GM21619 (cell line): ENCODE measurements at regions not wholly inside any gene's neighbourhood (a gene's known extent, or its start where the extent isn't known, plus 50 kb on each side); places are given as distances from the start of the nearest gene placed in this dataset.
A peak's percentile ranks its signal among the peaks of the same experiment; 100 is the strongest.

Experiments used
- ATAC-seq: cut with Tn5 transposase; IDR thresholded peaks from one replicate; pipeline ENCODE4 v1.9.1; 2021; ENCODE audit not compliant: unreplicated experiment

DNA sequence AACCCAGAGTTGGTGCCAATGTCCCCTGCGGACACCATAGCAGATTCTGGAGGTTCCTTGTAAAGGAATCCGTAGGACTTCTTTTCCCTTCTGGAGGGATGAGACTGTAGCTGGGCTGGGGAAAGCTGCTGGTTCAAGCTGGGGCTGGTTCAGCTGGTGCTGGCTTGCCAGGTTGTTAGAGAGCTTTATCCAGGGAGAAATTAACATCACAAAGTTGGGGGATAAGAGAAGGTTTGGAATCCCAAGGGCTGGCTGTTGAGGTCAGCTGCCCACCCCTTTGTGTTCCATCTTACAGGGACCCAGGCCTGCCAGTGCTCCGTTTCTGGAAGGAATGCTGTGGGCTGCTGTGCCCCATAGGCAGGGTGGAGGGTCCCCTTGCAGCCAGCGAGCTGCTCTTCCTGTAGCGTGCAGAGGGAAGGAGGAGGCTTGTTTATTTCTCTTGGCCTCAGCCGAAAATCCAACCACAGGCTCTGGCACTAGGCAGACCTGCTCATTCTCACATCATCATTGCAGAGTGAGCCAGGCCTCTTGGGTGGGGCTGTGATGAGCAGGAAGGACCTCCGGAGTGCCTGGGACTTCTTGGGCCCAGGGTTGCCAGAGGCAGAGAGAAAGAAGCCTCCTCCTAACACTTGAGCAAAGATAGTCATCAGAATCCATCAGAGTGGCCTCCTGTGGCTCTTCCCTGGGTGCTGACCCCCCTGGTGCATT, 251.1 kb downstream of the SEC14L1 start:
- ATAC-seq: no peak

DNA sequence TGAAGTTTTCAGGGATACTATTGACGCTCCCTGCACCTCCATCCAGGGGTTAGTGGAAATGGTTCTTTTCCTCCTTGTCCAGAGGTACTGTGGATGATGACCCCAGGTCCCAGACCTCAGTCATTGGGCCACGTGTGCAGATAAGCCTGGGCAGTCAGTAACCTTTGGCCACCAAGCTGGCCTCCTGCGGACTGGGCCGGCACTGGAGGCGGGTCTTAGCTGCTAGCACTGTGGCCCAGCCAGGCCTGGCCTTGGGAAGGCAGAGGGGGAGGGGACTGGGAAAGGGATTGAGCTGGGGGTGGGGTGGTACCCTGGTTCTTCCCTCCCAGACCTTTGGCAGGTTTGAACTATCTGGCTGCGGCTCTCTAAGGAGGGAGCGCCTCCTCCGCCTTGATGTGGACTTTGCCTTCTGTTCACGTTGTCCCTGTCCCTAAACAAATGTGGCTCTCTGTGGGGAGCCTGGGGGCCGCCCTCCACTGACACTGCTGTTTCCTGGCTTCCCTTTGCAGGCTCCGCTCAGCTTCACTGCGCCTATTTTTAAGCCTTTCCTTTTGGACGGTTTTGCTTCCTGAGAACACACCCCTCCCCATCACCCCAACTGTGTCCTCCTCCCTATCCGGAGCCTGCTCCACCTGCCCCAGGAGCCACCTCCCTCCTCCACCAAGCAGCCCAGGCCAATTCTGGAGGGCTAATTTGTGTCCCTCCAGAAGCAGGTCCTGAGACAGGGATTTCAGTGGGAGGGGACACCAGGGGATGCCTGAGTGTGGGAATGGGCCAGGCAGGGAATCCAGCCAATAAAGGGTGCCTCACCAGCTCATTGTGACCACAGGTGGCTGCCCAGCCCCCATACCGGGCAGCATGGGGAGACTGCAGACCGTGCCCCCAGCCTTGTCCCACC, 251.9 kb downstream of the SEC14L1 start:
- ATAC-seq: no peak

DNA sequence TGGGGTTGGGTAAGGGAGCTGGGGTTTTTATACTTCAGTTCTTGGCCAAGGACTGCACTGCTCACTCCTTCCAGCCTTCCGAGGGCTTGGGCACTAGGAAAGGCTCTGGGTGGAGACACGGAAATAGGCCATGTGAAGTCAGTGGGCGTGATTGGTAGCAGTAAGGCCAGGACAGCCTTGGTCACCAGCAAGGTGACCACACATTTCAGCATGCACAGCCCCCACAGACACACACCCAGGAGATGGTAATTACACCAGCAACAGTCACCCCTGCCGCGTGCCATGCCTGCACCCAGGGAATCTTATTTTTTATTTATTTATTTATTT, 252.5 kb downstream of the SEC14L1 start:
- ATAC-seq: no peak

DNA sequence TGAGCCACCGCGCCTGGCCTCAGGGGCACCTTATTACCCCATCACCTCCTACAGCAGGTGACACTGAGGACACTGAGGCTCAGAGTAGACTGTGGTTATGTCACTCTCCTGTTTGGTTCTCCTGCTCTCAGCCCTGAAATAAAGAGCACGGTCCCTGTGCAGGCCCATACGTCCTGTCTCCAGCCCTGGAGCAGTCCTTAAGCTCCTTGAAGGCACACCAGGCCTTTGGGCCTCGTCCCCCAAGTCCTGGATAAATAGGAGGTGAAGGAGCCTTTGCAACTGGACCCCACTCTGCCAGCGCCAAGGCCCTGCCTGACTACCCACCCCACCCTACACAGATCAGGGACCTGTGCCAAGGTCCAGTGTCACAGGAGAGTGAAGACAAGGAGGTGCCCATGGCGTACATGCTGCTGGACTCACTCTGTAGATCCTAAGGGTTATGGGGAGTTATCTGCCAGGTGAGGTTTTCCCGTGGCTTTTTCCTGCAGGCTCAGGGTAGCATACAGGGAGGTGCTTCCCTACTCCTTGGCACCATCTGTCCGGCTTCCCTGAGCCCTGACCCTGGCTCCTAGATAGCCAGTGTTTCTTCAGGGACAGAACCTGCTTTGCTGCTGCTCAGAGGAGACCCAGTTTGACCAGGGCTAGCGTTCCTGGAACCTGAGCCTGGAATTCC, 253.2 kb downstream of the SEC14L1 start:
- no peak for ATAC-seq

DNA sequence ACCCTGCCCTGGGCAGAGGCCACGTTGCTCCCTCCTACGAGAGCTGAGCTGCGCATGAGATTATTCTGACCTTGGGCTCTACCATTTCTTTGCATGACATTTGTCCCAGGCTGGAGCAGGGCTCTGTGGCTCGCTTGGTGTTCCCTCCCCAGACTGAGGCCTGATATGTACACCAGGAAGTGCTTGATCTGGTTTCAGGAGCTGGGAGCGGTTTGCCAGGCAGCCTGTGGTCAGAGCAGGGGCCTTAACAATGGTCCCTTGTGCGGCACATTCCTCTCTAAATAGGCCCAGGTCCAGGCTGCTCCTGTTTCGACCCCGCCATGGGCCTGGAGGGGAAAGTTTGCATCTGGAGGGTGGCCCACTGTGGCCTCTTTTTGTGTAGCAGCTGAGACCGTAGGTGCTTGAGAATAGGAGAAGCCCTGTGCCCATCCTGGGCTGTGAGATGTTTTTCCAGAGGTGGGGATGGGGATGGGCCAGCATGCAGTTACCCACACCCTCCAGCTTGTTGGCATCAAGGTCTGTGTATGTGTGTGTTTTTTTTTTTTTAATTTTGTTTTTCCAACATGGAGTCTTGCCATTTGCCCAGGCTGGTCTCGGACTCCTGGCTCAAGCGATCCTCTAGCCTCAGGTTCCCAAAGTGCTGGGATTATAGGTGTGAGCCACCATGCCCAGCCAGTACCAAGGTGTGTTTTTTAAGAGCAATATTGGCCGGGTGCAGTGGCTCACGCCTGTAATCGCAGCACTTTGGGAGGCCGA, 253.9 kb downstream of the SEC14L1 start:
- no peak for ATAC-seq

DNA sequence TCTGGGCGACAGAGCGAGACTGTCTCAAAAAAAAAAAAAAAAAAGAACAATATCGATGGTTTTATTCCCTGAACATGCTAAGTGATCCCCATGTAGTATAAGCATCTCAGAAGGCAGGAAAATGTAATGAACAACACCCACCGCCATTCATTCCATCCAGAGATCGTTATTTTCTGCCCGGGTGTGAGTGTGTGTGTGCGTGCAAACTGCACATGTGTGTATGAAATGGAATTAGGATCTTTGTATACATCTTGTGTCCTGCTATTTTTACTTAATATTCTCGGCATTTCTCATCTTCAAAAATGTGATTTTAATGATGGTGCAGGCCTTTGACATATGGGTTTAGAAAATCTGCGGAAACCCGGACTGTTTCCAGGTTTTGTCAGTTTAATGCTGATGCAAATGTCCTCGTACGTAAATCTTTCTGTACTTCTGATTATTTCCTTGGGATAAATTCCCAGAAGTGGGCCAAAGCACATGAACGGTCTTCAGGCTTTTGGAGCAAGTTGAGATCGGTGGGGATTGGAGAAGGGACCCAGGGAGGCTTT, 254.8 kb downstream of the SEC14L1 start:
- no peak for ATAC-seq

DNA sequence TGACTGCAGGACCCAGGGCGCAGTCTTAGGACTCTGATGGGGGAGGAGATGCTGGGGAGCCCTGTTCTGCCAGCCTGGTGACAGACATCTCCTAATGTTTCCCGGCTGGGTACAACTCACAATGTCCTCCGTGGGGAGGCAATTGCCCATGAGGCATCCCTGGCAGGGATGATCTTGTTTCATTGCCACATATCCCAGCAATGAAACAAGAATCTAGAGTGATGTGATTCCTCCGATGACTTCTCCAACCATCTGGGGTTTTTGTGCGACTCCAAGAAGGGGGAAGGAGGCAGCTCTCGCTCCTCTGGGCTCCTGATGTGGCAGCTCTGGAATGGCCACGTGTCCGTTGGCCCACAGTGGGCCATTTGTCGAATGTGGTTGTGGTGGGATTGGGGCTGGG, 255.8 kb downstream of the SEC14L1 start:
- no peak for ATAC-seq

DNA sequence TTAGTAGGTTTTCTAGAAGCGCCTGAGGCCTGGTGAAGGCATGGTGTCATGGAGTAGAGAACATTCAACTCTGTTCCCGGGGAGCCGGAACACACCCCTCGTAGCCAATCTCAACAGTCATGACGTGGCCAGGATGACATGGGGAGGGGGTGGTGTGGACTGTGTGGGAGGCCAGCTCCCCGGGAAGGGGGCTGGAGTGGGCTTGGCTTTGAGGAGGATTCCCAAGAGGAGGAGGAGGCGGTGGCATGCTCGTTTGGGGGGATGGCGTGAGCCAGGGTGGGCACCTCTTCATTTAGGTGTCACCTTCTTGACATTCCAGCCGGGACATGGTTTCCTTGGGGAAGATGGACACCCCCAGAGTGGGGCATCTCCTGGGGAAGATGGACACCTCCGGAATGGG, 257.5 kb downstream of the SEC14L1 start:
- ATAC-seq: no peak

DNA sequence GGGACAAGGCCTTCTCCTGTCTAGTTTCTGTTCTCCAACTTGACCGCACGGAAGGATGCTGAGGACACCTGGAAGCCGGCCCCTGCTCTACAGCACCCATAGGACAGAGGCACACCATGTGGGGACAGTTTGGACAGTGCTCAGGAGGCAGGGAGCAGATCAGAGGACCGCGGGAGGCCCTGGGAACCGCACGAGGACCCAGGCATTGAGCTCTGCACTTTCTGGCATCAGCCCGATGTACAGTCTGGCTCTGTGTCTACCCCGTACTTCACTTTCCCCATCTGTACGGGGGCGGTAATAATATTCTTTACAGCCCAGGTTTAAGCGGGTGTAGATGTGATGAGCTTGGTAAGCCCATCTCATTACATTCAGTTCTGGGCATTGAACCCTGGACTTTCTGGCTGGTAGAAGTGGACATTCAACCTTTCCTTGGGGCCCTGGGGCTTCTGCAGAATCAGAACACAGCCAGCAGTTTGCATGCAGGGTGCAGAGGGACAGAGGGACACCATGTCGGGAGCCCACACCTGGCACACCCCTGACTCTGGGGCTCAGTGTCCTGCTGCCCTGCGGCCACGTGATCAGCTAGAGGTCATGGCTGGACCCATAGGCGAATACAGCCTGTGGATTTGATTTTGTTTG, 258.7 kb downstream of the SEC14L1 start:
- ATAC-seq: no peak

DNA sequence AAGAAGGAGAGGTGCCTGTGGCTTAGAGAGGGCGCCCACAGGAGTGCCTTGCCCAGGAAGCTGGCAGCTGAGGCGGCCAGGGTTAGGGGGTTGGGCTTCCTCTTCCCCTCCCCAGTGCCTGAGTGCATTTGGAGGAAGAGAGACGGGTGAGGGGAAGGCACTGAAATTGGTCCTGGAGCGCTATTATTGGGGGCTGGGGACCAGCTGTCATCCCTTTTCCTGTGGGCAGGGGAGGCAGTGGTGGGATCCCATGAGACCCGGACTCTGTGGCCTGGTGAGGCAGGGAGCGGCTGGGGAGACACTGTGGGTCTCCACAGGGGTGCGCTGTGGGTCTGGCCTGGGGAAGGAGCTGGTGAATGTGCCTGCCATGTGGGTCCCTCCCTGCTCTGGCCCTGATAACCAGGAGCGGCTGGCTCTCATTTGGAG, 259.7 kb downstream of the SEC14L1 start:
- no peak for ATAC-seq

DNA sequence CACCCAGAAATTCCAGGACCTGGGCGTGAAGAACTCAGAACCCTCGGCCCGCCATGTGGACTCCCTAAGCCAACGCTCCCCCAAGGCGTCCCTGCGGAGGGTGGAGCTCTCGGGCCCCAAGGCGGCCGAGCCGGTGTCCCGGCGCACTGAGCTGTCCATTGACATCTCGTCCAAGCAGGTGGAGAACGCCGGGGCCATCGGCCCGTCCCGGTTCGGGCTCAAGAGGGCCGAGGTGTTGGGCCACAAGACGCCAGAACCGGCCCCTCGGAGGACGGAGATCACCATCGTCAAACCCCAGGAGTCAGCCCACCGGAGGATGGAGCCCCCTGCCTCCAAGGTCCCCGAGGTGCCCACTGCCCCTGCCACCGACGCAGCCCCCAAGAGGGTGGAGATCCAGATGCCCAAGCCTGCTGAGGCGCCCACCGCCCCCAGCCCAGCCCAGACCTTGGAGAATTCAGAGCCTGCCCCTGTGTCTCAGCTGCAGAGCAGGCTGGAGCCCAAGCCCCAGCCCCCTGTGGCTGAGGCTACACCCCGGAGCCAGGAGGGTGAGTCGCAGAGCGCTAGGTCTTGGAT, 261.5 kb downstream of the SEC14L1 start:
- ATAC-seq: no peak

DNA sequence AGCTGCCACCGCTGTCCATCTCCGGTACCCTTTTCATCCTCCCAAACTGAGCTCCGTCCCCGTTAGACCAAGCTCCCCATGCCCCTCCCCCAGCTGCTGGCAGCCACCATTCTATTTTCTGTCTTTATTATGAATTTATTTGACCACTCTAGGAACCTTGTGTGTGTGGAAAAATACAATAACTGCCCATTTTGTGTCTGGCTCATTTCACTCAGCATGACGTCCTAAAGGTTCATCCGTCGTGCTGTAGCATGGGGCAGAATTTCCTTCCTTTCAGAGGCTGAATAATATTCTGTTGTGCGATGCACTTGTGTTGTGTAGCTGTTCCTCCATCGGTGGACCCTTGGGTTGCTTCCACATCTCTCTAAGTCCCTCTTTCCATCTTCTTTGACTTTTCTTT, 263.1 kb downstream of the SEC14L1 start:
- no peak for ATAC-seq

DNA sequence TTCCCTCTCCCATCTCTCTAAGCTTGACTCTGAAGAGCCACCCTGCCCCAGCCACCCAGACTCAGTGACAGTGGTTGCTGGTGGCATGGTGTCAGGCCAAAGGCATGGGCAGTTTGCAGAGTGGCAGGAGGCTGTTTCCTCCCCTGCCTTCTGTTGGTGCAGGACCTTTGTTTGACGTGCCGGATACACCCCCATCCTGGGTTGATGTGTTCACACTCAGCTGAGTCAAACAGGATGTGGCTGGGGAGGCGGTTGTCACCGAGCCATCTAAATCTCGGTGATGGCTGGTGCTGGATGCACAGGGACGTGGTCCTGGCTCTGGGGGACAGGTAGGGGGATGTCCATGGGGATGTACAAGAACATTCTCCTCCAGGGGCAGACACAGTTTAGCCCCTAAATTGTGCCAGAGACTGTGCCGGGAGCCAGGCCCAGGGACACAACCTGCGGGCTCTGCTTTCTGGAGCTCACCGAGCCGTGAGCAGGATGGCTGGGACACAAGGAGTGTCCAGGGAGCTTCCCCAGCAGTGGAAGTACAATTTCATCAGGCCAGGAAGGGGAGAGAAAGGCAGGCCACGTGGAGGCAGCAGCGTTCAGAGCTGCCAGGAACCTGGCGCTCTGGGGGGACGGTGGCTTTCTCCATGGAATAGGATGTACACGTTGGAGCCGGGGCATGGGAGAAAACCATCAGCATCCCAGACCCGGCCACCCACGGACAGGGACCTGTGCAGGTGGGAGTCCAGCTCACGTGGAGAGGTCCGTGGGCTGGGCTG, 264.2 kb downstream of the SEC14L1 start:
- peak; percentile 71 for ATAC-seq

DNA sequence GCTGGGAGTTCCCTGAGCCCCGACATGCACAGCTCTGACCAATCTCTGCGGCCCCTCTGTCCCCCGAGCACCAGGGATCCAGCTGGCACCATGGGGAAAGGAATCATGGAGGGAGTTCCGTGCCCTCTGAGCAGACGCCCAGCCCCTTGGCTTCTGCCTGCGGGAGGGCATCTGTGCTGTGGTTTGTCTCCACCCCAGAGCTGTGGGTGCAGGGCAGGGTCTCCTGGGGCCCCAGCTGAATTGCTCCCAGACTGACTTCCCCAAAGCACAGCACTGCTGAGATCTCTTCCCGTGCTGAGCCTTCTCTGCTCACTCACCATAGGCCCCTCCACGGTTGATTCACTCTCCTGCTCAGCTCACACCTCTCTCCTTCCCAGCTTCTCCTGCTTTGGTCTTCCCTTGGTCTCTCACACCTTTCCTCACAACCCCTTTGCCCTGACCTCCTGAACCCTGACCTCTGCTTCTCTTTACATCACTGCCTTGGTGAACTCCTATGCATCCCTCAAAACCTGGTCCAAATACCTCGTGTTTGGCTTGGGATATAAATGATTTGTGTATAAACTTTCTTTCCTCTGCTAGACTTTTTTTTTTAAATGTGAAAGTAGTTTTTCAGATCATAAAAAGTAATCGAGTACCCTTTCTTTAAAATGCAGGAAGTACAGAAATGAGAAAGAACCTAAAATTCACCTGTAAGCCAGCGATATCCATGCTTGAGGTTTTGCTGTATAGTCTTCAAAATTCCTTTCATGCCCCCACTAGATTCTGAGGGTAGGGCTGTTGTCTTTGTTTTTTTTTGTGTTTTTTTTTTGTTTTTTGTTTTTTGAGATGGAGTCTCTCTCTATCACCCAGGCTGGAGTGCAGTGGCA, 265.3 kb downstream of the SEC14L1 start:
- no peak for ATAC-seq

DNA sequence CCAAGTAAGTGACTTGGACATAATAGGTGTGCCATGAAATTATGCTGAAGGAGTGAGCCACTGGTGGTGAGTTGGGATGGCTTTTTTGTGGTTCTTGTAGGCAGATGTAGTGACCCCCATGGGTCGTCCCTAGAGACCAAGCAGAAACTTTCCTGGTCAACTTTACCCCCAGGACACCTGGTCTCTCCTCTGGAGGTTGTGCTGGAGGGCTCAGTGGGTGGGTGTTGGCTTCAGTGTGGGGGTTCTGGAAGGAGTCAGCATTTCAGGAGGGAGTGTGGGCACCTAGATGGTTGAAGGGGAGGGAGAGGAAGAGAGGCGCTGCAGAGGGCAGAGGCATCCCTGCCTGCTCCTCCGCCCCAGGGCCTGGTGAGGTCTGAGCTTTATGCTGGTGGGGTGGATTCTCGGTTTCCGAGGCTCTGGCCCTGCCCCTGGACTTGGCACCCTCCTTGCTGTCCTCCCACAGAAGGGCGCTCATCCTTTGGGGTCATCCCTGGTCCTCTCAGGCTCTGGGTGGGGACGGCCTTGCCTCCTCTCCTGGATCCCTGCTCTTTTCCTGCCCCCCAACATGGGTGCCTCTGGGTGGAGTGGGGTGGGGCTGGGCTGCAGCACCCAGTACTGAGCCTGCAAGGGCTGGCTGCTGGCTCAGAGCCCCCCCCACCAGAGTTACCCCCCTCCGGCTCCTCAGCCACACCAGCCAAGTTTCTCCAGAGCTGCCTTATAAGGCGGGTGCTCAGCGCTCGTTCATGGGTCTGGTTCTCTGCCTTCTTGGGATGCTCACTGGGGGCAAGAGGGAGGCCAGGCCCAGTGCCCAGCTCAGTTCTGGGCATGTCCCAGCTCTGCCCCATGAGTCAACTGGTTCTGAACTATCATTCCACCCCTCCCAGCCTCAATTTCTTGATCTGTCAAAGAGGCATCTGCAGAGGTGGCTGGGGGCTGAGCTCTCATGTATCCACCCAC, 266.8 kb downstream of the SEC14L1 start:
- ATAC-seq: no peak

DNA sequence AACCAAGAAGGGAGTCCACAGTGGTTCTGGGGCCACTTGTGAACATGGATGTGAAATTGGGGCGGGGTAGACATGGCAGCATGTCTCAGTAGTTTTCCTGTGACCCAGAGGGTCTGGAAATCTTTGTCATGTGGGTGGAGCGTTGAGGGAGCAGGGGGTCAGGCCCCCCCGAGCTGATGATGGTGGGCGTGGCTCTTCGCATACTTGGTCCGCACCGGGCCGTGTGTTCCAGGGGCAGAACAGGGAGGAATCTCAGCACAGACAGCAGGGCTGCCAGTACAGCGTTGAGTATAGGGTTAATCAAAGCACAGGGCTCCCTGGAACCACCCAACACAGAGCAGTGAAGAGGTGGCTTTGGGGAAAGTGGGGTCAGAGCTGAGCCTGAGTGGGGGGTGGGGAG, 267.5 kb downstream of the SEC14L1 start:
- ATAC-seq: no peak
